ENCODE measurements at regions not wholly inside any gene's neighbourhood (a gene's known extent, or its start where the extent isn't known, plus 50 kb on each side); places are given as distances from the start of the nearest gene placed in this dataset.

GRCh38 chr3:194933465-194933864, 247.8 kb downstream of the FAM43A start:
- no peaks in the 10 kb centered on the region for H3K9me2 ChIP-seq (replicated peaks; ENCODE audit: low read depth, low read length)
- no peaks in the 10 kb centered on the region for H4K20me1 ChIP-seq (ENCODE audit: insufficient read depth, low read length, poor library complexity, severe bottlenecking)
- H3K9me3 ChIP-seq (ENCODE audit: insufficient read depth, low read depth, low read length): no peaks in the 10 kb centered on the region
- no peaks in the 10 kb centered on the region for H3K27me3 ChIP-seq (ENCODE audit: insufficient read depth, low read length, poor library complexity, severe bottlenecking)
- H3K4me3 ChIP-seq (ENCODE audit: low read length, poor library complexity, severe bottlenecking): no peak overlapping the region
- H3K4me1 ChIP-seq (ENCODE audit: insufficient read depth, low read length, poor library complexity, severe bottlenecking): no peaks in the 10 kb centered on the region
- no peak overlapping the region for H3K9ac ChIP-seq (ENCODE audit: low read depth, low read length, poor library complexity, severe bottlenecking)
- TF ChIP-seq CTCF (conservative IDR thresholded peaks at IDR 0.05; ENCODE audit: low read length) (no peak), EZH2phosphoT487 (IDR thresholded peaks at IDR 0.05; ENCODE audit: borderline replicate concordance) (no peak)
- H3K4me2 ChIP-seq (ENCODE audit: low read depth, low read length, poor library complexity, severe bottlenecking): no peak overlapping the region
- no peak overlapping the region for H2AFZ ChIP-seq (ENCODE audit: low read length)
- no peaks in the 10 kb centered on the region for H3K79me2 ChIP-seq (ENCODE audit: insufficient read depth, low read length)
- no peaks in the 10 kb centered on the region for H3K36me3 ChIP-seq (ENCODE audit: insufficient read depth, low read length)
- H3F3A ChIP-seq (ENCODE audit: low read depth): no peaks in the 10 kb centered on the region

- Histone ChIP-seq H3K9me3 (ENCODE audit: insufficient read depth, low read depth, low read length) (no peaks in the 10 kb centered on the region), H3K36me3 (ENCODE audit: insufficient read depth, low read length) (no peaks in the 10 kb centered on the region), H3K79me2 (ENCODE audit: insufficient read depth, low read length) (no peaks in the 10 kb centered on the region), H2AFZ (ENCODE audit: low read length) (no peak overlapping the region), H3K4me2 (ENCODE audit: low read depth, low read length, poor library complexity, severe bottlenecking) (no peak overlapping the region), H3F3A (ENCODE audit: low read depth) (no peaks in the 10 kb centered on the region), H3K27me3 (ENCODE audit: insufficient read depth, low read length, poor library complexity, severe bottlenecking) (no peaks in the 10 kb centered on the region), H3K9me2 (replicated peaks; ENCODE audit: low read depth, low read length) (no peaks in the 10 kb centered on the region), H3K4me3 (ENCODE audit: low read length, poor library complexity, severe bottlenecking) (no peak overlapping the region), H3K4me1 (ENCODE audit: insufficient read depth, low read length, poor library complexity, severe bottlenecking) (no peaks in the 10 kb centered on the region), H4K20me1 (ENCODE audit: insufficient read depth, low read length, poor library complexity, severe bottlenecking) (no peaks in the 10 kb centered on the region), H3K9ac (ENCODE audit: low read depth, low read length, poor library complexity, severe bottlenecking) (no peak overlapping the region)
- TF ChIP-seq CTCF (conservative IDR thresholded peaks at IDR 0.05; ENCODE audit: low read length) (no peak), EZH2phosphoT487 (IDR thresholded peaks at IDR 0.05; ENCODE audit: borderline replicate concordance) (no peak)
These were observed 249.4 kb downstream of the FAM43A start for GRCh38 chr3:194935061-194935460.

GRCh38 chr3:194935632-194936470, 250.2 kb downstream of the FAM43A start:
- Histone ChIP-seq H3K4me1 (ENCODE audit: insufficient read depth, low read length, poor library complexity, severe bottlenecking) (no peaks in the 10 kb centered on the region), H2AFZ (ENCODE audit: low read length) (no peak overlapping the region), H3K9me2 (replicated peaks; ENCODE audit: low read depth, low read length) (no peaks in the 10 kb centered on the region), H3K9ac (ENCODE audit: low read depth, low read length, poor library complexity, severe bottlenecking) (no peak overlapping the region), H3K9me3 (ENCODE audit: insufficient read depth, low read depth, low read length) (no peaks in the 10 kb centered on the region), H3K79me2 (ENCODE audit: insufficient read depth, low read length) (no peaks in the 10 kb centered on the region), H3F3A (ENCODE audit: low read depth) (no peaks in the 10 kb centered on the region), H3K4me2 (ENCODE audit: low read depth, low read length, poor library complexity, severe bottlenecking) (no peak overlapping the region), H3K4me3 (ENCODE audit: low read length, poor library complexity, severe bottlenecking) (no peak overlapping the region), H4K20me1 (ENCODE audit: insufficient read depth, low read length, poor library complexity, severe bottlenecking) (no peaks in the 10 kb centered on the region), H3K27me3 (ENCODE audit: insufficient read depth, low read length, poor library complexity, severe bottlenecking) (no peaks in the 10 kb centered on the region), H3K36me3 (ENCODE audit: insufficient read depth, low read length) (no peaks in the 10 kb centered on the region)
- TF ChIP-seq EZH2phosphoT487 (IDR thresholded peaks at IDR 0.05; ENCODE audit: borderline replicate concordance) (no peak), CTCF (conservative IDR thresholded peaks at IDR 0.05; ENCODE audit: low read length) (no peak)

Measured in Loucy (cell line).